OCI-LY3 (cell line): ENCODE measurements at regions not wholly inside any gene's neighbourhood (a gene's known extent, or its start where the extent isn't known, plus 50 kb on each side); places are given as distances from the start of the nearest gene placed in this dataset.

Source experiments
- H2AFZ ChIP-seq: fragments of 200-600, 300-600 bp; shearing (Covaris generic); 2 replicates; pipeline ENCODE4 v1.6.0; 2014; ENCODE audit warnings: antibody characterized with exemption, low read depth, low read length
- H3K27ac ChIP-seq: fragments of 200-600, 300-600 bp; sonication (generic); 2 replicates; pipeline ENCODE4 v1.5.1; 2014; ENCODE audit warnings: mild to moderate bottlenecking, low read length, moderate library complexity, mixed read lengths
- H3K27me3 ChIP-seq: fragments of 200-600, 300-600 bp; sonication (generic); 2 replicates; pipeline ENCODE4 v1.6.1; 2014; ENCODE audit warnings: low read depth, low read length, mixed read lengths
- H3K36me3 ChIP-seq: fragments of 200-600, 300-600 bp; sonication (generic); replicated peaks from 2 replicates; pipeline ENCODE3; 2014; ENCODE audit warnings: low read depth, low read length, mixed read lengths
- H3K4me1 ChIP-seq: fragments of 300-600, 200-600 bp; sonication (generic); 2 replicates; pipeline ENCODE4 v1.6.1; 2014; ENCODE audit warnings: low read length, mixed read lengths
- H3K4me2 ChIP-seq: fragments of 200-600, 300-600 bp; sonication (generic); 2 replicates; pipeline ENCODE4 v1.6.1; 2014; ENCODE audit warnings: low read length, mixed read lengths
- H3K4me3 ChIP-seq: fragments of 300-600, 200-600 bp; sonication (generic); 2 replicates; pipeline ENCODE4 v1.5.1; 2014; ENCODE audit warnings: antibody characterized with exemption, mild to moderate bottlenecking, low read length, moderate library complexity
- H3K79me2 ChIP-seq: fragments of 300-600, 200-600 bp; shearing (Covaris generic); 2 replicates; pipeline ENCODE4 v1.6.1; 2014; ENCODE audit warnings: mild to moderate bottlenecking, low read length, mixed read lengths
- H3K9ac ChIP-seq: fragments of 300-600, 200-600 bp; shearing (Covaris generic); 2 replicates; pipeline ENCODE4 v1.6.0; 2014; ENCODE audit warnings: mild to moderate bottlenecking, low read length, moderate library complexity
- H3K9me3 ChIP-seq: fragments of 200-600, 300-600 bp; shearing (Covaris generic); 2 replicates; pipeline ENCODE4 v1.6.1; 2014; ENCODE audit warnings: low read length, mixed read lengths; ENCODE audit not compliant: insufficient read depth
- H4K20me1 ChIP-seq: fragments of 200-600, 300-600 bp; sonication (generic); 2 replicates; pipeline ENCODE4 v1.6.1; 2016; ENCODE audit warnings: low read length, mixed read lengths; ENCODE audit not compliant: insufficient read depth
- EZH2phosphoT487 ChIP-seq: fragments of 200-600 bp; shearing (Covaris generic); IDR thresholded peaks from 2 replicates; pipeline ENCODE4 v1.6.1; 2018; ENCODE audit warnings: antibody characterized with exemption, mixed run types, low read depth
- TF ChIP-seq, protein P1 (sequence below): fragments of 200-600, 300-600 bp; sonication (generic); IDR thresholded peaks from 2 replicates; pipeline ENCODE4 v1.5.1; 2014; ENCODE audit warnings: antibody characterized with exemption, low read length, low read depth

DNA sequence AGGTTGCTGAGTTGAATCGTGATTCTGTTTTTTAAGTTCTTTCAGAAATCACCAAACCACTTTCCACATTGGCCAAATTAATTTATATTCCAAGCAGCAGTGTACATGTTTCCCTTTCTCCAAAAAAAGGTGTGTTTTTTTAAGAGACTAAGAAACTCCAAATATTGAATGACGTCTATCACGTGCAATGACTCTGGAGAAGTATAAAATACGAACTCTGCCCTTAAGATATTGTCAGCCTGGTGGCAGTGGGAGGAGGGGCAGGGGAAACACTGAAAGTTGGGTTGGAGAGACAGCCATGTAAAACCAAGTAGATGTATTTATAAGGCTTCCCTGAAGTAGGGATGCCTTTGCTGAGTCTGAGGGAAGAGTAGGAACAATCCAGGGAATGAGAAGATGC lies 50.1 kb upstream of the DHRS4 start:
- Histone ChIP-seq H3K9ac (no peak overlapping the region), H3K27ac (no peak overlapping the region), H4K20me1 (no peaks in the 10 kb centered on the region), H3K9me3 (no peaks in the 10 kb centered on the region), H3K4me1 (0 out of 2 replicates have a peak, but pooled peaks cover 2% of the 10 kb centered on the region), H3K27me3 (peaks cover 15% of the 10 kb centered on the region; the same call in 1 of the 2 replicates), H3K4me2 (no peak overlapping the region), H2AFZ (no peak overlapping the region), H3K79me2 (no peaks in the 10 kb centered on the region), H3K4me3 (no peak overlapping the region), H3K36me3 (no peaks in the 10 kb centered on the region)
- TF ChIP-seq EZH2phosphoT487 = no peak
- TF ChIP-seq, protein P1, sequence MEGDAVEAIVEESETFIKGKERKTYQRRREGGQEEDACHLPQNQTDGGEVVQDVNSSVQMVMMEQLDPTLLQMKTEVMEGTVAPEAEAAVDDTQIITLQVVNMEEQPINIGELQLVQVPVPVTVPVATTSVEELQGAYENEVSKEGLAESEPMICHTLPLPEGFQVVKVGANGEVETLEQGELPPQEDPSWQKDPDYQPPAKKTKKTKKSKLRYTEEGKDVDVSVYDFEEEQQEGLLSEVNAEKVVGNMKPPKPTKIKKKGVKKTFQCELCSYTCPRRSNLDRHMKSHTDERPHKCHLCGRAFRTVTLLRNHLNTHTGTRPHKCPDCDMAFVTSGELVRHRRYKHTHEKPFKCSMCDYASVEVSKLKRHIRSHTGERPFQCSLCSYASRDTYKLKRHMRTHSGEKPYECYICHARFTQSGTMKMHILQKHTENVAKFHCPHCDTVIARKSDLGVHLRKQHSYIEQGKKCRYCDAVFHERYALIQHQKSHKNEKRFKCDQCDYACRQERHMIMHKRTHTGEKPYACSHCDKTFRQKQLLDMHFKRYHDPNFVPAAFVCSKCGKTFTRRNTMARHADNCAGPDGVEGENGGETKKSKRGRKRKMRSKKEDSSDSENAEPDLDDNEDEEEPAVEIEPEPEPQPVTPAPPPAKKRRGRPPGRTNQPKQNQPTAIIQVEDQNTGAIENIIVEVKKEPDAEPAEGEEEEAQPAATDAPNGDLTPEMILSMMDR = no peak
